ENCODE measurements at regions not wholly inside any gene's neighbourhood (a gene's known extent, or its start where the extent isn't known, plus 50 kb on each side); places are given as distances from the start of the nearest gene placed in this dataset.

GRCh38 chr18:68418226-68418868, 296.6 kb downstream of the TMX3 start:
- TF ChIP-seq CTCF (IDR thresholded peaks at IDR 0.05; ENCODE audit: low read depth, low read length) (no peak), EZH2phosphoT487 (IDR thresholded peaks at IDR 0.05; ENCODE audit: low read depth) (no peak)

Data from OCI-LY3 (cell line).